Stimulated activated CD4-positive, alpha-beta T cell treated with anti-CD3 and anti-CD28 coated beads, Interleukin-4, amount 100 ng/mL, for 4 hours (primary cell): ENCODE measurements at regions not wholly inside any gene's neighbourhood (a gene's known extent, or its start where the extent isn't known, plus 50 kb on each side); places are given as distances from the start of the nearest gene placed in this dataset.
"Not testable (repeated sequence)": the region's sequence is repeated elsewhere in the genome, so short reads cannot be mapped to it uniquely, and the experiment has no call there.

Experiments
- DNase-seq, 2 experiments: peaks; one replicate each; pipeline ENCODE4 v3.0.0-alpha.2; 2020

DNA sequence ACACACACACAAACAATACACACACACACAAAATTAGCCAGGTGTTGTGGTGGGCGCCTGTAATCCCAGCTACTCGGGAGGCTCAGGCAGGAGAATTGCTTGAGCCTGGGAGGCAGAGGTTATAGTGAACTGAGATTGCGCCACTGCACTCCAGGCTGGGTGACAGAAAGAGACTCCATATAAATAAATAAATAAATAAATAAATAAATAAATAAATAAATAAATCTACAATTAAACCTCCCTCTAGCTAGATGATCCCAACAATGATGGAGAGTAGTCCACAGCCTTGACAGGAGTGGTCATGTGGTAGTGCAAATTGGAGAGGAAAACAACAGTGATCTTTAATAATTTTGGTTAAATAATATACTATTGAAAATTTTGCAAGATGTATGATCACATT, 1739.0 kb upstream of the C9orf72 start:
- DNase-seq = no peak

DNA sequence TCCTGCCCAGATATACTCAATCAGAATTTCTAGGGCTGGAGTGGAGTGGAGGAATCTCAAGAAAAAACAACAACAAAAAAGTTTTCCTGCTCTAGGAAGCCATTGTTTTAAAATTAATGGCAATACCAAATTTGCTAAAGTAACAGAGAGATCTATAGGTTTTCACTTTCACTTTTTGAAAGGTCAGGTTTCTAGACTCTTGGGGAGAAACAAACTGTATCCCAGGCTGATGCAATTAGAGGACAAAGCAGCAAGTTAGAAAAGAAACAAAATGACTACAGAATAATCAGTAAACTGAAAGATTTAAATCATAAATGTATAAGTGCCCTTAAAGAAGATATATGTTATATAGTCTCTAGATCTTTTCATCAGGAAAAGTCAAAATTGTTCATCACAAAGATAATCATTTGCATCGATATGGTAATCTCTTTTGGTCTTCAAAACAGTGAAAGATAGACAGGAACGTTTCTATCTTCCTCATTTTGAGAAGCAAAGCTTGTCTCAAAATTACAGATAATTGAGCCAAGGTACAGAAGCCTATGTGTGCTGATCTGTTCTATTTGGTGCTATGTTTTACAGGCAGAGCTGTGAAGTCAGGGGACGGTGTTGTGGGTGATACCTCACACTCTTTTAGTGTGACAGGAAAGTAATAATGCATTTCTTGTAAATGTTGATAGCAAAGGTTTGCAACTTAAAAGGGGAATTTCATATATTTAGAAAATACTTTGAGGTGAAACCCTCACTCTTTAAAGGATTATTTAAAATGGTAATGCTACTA, 1746.6 kb upstream of the C9orf72 start:
- DNase-seq = no peak

GRCh38 chr9:29322240-29322639, 1749.0 kb upstream of the C9orf72 start:
- DNase-seq = no peak

DNA sequence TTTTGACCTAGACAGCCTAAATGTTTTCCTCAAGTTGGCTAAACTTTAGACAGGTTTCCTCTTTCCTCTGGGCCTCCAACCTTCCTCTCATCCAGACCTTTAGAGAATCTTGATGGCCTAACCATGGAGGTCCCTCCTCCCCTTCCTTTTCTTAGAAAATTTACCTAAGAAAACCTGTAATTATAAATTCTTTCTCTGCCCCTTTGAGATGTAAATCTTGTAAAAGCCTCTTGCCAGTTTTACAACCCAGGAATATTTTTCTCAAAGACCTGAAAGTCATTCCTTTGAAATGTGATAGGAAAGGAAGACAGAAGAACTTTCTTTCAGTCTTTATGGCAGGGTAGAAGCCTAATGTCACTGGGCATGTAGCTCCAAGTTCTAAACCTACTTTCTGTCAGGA, 1752.6 kb upstream of the C9orf72 start:
- DNase-seq = no peak

DNA sequence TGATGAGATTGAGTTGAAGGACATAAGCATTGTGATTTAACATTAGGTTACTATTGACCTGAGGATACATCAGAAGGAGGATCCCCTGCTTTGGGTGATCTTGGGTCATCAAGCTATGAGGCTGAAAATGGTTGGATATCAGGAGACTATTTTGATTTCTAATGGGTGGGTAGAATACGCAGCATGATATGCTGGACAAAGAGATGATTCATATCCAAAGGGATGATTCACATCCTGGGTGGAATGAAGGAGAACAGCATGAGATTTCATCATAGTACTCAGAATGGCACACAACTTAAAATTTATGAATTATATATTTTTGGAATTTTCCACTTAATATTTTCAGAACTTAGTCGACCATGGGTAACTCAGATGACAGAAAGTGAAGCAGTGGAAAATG, 1759.5 kb upstream of the C9orf72 start:
- DNase-seq = no peak

GRCh38 chr9:29336281-29336680, 1763.0 kb upstream of the C9orf72 start:
- DNase-seq = no peak

DNA sequence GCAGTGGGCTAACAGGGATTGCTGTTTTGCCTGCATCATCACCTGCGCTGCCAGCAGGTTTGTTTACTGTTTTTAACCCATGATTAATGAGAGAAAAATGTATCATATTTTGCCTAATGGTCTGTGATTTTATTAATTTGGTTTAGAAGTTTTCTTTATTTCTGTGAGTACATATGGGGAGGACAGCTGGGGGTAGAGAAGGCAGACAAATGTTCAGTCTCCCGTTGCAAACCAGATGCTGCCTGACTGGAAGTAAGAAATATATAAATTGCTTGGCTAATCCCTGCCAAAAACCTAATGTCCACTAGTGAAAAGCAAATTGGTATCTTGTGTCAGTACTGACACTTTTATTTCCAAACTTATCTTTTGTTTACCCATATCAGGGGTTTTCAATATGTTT, 1766.1 kb upstream of the C9orf72 start:
- no peak for DNase-seq

GRCh38 chr9:29348999-29349398, 1775.7 kb upstream of the C9orf72 start:
- no peak for DNase-seq

DNA sequence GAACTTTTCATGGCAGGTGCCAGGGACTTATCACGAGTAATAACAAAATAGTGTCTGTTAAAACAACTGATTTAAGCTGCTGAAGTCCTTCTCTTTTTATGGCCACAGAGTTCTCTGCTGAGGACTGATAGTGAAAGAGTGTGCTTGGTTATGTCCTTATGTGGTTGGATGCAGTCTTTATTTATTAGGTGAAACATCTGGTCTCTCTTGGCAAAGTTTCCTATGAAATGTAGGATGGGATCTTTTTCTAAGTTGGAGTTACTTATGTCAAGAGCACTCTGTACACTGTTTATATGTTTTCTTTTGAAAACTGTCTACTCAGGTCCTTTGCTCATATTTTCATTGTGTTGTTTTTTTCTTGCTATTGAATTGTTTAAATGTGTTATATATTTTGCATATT, 1816.1 kb upstream of the C9orf72 start:
- DNase-seq = no peak

- no peak for DNase-seq
These were observed 1817.6 kb upstream of the C9orf72 start for GRCh38 chr9:29390859-29391258.

DNA sequence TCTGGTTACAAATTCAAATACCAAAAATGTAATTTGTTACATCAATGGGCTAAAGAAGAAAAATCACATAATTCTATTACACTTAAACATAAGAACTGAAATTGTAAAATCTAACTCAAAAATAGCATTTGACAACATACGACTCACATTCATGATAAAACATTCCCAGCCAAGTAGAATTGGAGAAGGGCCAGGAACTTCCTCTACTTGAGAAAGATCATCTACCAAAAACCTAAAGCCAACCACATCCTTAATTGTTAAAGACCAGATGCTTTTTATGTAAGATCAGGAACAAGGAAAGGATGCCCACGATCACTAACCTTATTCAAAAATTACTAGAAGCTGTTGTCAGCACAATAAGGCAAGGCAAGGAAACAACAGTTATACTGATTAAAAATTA, 1819.8 kb upstream of the C9orf72 start:
- no peak for DNase-seq

- DNase-seq = no peak
These were observed 1821.6 kb upstream of the C9orf72 start for GRCh38 chr9:29394855-29395254.

DNA sequence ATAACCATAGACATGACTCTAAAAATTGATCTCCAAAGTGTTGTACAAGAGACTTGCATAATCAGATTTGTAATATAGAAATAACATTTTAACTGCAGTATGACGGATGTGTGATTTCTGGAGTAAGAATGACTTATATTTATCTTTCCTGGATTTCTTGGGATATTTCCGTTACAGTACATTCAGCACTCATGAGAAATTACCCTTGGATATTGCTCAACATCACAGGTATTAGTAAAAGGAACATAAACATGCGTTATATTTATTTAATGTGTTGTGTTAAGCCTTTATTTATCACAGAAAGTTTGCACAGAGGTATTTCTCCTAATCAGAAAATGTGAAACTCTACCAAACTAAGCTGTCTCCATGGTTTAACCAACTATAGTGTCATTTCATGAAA, 1823.9 kb upstream of the C9orf72 start:
- no peak for DNase-seq

GRCh38 chr9:29416204-29416603, 1842.9 kb upstream of the C9orf72 start:
- no peak for DNase-seq

- DNase-seq = no peak
These were observed 1849.2 kb upstream of the C9orf72 start for GRCh38 chr9:29422438-29422837.

DNA sequence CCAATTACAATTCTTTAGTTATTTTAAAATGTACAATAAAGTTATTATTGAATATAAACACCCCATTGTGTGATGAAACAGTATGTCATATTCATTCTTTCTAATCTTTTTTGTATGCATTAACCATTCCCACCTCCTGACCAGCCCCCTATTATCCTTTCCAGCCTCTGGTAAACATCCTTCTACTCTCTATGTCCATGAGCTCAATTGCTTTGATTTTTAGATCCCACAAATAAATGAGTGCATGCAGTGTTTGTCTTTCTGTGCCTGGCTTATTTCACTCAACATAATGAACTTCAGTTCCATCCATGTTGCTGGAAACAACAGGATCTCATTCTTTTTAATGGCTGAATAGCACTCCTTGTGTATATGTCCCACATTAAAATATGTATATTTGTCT, 1858.9 kb upstream of the C9orf72 start:
- no peak for DNase-seq

GRCh38 chr9:29432656-29433055, 1859.4 kb upstream of the C9orf72 start:
- DNase-seq = not testable (repeated sequence)

DNA sequence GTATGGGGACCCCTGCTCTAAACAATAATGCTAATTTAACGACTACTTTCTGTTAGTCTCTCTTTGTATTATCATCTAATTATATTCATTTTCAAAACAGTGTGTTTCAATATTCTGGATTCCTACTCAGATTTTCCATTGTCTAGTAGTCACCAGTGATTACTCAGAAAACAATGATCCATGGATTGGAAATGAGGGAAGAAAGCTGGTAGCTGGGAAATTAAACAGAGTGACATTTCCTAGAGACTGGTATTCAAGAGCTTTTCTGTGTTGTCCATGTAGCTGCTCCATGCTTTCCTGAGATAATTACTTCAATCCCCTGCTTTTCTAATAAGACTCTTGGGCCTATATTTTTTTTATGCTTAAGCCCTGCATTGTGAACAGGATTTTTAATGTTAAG, 1862.1 kb upstream of the C9orf72 start:
- DNase-seq = no peak

DNA sequence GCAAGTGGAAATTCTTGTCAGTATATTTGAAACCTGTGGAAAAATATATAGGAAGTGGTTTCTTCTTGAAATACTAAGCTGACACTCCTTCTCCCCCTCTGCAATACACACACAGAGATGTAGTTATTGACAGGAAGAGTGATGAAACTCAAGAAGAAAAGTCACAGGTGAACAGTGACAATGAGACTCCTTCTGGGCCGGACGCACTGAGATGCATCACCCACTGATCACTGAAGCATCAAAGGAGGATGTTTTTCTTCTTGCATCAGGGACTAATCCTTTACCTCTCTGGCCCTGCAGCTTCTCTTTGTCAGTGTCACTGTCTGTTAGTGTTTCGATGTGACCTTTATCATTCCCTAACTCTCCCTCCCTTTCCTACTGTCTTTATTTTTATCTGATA, 1864.2 kb upstream of the C9orf72 start:
- DNase-seq = no peak

- DNase-seq = no peak
These were observed 1866.7 kb upstream of the C9orf72 start for GRCh38 chr9:29439961-29440360.

DNA sequence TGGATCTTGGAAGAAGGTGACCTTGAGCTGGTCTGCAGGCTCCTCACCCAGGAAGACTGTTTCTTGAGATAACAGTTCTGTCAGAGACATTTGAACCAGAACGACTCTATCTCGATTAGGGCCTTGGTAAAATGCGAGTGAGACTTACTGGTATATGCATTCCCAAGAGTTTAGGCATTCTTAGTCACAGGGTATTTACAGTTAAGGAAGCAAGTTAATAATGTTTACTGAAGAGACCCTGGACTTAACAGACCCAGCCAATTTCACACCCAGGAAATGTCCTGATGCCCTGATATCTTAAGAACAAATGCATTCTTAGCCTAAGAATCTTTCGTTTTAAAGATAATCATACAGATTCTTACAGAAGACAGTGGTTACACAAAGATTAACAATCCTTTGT, 1867.2 kb upstream of the C9orf72 start:
- no peak for DNase-seq

DNA sequence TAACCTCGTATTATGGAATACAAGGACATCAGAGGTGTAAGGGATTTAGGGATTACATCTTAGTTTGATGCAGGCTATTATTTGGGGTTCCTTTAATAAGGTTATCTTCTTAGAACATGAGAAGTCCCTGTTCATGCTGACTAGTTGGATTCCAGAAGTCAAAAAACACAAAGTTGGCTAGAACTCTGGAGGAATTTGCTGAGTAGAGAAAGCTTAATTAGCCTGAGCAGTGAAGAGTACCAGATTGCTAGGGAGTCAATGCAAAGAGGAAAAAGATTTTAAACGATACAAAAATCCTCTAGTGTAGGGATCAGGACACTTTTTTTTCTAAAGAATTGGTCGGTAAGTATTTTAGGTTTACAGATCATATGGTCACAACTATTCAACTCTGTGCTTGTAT, 1872.5 kb upstream of the C9orf72 start:
- DNase-seq = no peak

- no peak for DNase-seq
These were observed 1876.0 kb upstream of the C9orf72 start for GRCh38 chr9:29449306-29449705.

- DNase-seq = not testable (repeated sequence)
These were observed 1877.1 kb upstream of the C9orf72 start for GRCh38 chr9:29450343-29450875.

DNA sequence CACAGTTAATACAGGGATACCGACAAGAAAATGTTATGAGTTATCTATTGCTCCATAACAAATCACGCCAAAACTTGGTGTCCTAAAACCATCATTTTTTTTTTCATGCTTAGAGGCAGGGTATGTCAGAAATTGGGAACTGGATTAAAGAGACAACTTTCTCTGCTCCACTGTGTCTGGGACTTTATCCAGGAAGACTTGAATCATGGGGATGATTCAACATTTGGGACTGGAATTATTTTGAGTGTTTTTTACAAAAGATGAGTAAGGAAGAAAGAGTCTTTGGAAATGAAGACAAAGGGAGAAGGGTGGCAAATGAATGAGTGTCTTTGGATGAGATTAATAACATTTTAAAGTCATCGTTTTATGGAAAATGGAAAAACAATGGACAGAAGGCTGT, 1883.7 kb upstream of the C9orf72 start:
- DNase-seq = no peak
